IMR-90 (cell line): ENCODE measurements at regions not wholly inside any gene's neighbourhood (a gene's known extent, or its start where the extent isn't known, plus 50 kb on each side); places are given as distances from the start of the nearest gene placed in this dataset.

Experiments
- ATAC-seq: fragments of 200-7000 bp; cut with Tn5 transposase; 2 replicates; pipeline ENCODE4 v1.9.1; 2020; ENCODE audit warnings: low read depth, mild to moderate bottlenecking, moderate library complexity
- BruUV-seq: library from RNA; stranded (reverse); fragments of 400-500 nt; replicated peaks from 2 replicates; lab custom pipeline; 2021; lab: Mats Ljungman, UMichigan
- CTCF ChIA-PET: fragments of 300-600 bp; formaldehyde crosslinking; extraction: SDS; loops from one replicate; lab custom pipeline; 2021; ENCODE audit warnings: antibody characterized with exemption; lab: Yijun Ruan, JAX
- POLR2A ChIA-PET: fragments of 300-600 bp; sonication (Branson Sonifier 250); formaldehyde crosslinking; loops from one replicate; lab custom pipeline; 2022; ENCODE audit warnings: antibody characterized with exemption; ENCODE audit not compliant: unreplicated experiment; lab: Charles Lee
- DNase-seq: peaks from one replicate; pipeline ENCODE4 v3.0.0; 2013
- H2AFZ ChIP-seq: replicated peaks from 2 replicates; pipeline ENCODE3; 2013; ENCODE audit warnings: low read length, mild to moderate bottlenecking; ENCODE audit not compliant: poor library complexity
- H2AK5ac ChIP-seq: 2 replicates; pipeline ENCODE4 v1.6.1; 2013; ENCODE audit warnings: low read depth, low read length, inconsistent platforms
- H2AK9ac ChIP-seq: replicated peaks from 2 replicates; pipeline ENCODE3; 2013; ENCODE audit warnings: mild to moderate bottlenecking, low read depth, low read length, moderate library complexity; ENCODE audit not compliant: poor library complexity
- H2BK120ac ChIP-seq: 2 replicates; pipeline ENCODE4 v1.6.1; 2013; ENCODE audit warnings: low read depth, low read length, inconsistent platforms
- H2BK15ac ChIP-seq: 3 replicates; pipeline ENCODE4 v1.6.1; 2013; ENCODE audit warnings: low read depth, low read length, inconsistent platforms
- H2BK20ac ChIP-seq: 2 replicates; pipeline ENCODE4 v1.6.1; 2013; ENCODE audit warnings: low read depth, mild to moderate bottlenecking, inconsistent platforms, low read length, moderate library complexity
- H2BK5ac ChIP-seq: 2 replicates; pipeline ENCODE4 v1.6.1; 2013; ENCODE audit warnings: mild to moderate bottlenecking, low read depth, low read length, inconsistent platforms; ENCODE audit not compliant: poor library complexity, severe bottlenecking
- H3K14ac ChIP-seq: replicated peaks from 2 replicates; pipeline ENCODE4 v1.6.1; 2013; ENCODE audit warnings: low read depth, low read length, inconsistent platforms
- H3K18ac ChIP-seq: 2 replicates; pipeline ENCODE4 v1.6.1; 2013; ENCODE audit warnings: low read depth, low read length, control low read depth
- H3K23ac ChIP-seq: 2 replicates; pipeline ENCODE4 v1.6.1; 2013; ENCODE audit warnings: low read depth, low read length, inconsistent platforms
- H3K27ac ChIP-seq: 2 replicates; pipeline ENCODE4 v1.5.1; 2013; ENCODE audit warnings: mild to moderate bottlenecking, control low read depth, low read length; ENCODE audit not compliant: insufficient read depth
- H3K27me3 ChIP-seq: 2 replicates; pipeline ENCODE4 v1.6.1; 2013; ENCODE audit warnings: low read length; ENCODE audit not compliant: control insufficient read depth, insufficient read depth
- H3K36me3 ChIP-seq: 2 replicates; pipeline ENCODE4 v1.6.1; 2013; ENCODE audit warnings: low read length, mixed read lengths; ENCODE audit not compliant: control insufficient read depth, insufficient read depth
- H3K4ac ChIP-seq: 2 replicates; pipeline ENCODE4 v1.6.1; 2013; ENCODE audit warnings: low read depth, low read length, inconsistent platforms
- H3K4me1 ChIP-seq: 2 replicates; pipeline ENCODE4 v1.6.1; 2013; ENCODE audit warnings: low read length, mixed read lengths; ENCODE audit not compliant: control insufficient read depth, insufficient read depth
- H3K4me2 ChIP-seq: 2 replicates; pipeline ENCODE4 v1.6.1; 2013; ENCODE audit warnings: low read depth, mild to moderate bottlenecking, control low read depth, low read length, moderate library complexity
- H3K4me3 ChIP-seq: 2 replicates; pipeline ENCODE4 v1.5.1; 2013; ENCODE audit warnings: low read depth, mild to moderate bottlenecking, control low read depth, low read length, moderate library complexity; ENCODE audit not compliant: insufficient read depth
- H3K56ac ChIP-seq: 2 replicates; pipeline ENCODE4 v1.6.1; 2013; ENCODE audit warnings: low read length, inconsistent platforms; ENCODE audit not compliant: insufficient read depth; ENCODE audit errors: extremely low read depth
- H3K79me1 ChIP-seq, 2 experiments: 2 replicates each; pipeline ENCODE4 v1.6.1; 2013; ENCODE audit warnings: low read length in 2 of 2, inconsistent platforms in 1 of 2, low read depth in 1 of 2
- H3K9ac ChIP-seq: 2 replicates; pipeline ENCODE4 v1.6.1; 2013; ENCODE audit warnings: low read depth, low read length, control low read depth
- H3K9me1 ChIP-seq: 2 replicates; pipeline ENCODE4 v1.6.1; 2013; ENCODE audit warnings: low read length, inconsistent platforms; ENCODE audit not compliant: insufficient read depth
- H3K9me3 ChIP-seq: 2 replicates; pipeline ENCODE4 v1.6.1; 2013; ENCODE audit warnings: low read length; ENCODE audit not compliant: control insufficient read depth, insufficient read depth
- H4K20me1 ChIP-seq: 2 replicates; pipeline ENCODE4 v1.6.1; 2013; ENCODE audit warnings: low read length, inconsistent platforms; ENCODE audit not compliant: insufficient read depth
- H4K5ac ChIP-seq: 2 replicates; pipeline ENCODE4 v1.6.1; 2013; ENCODE audit warnings: mild to moderate bottlenecking, low read depth, low read length, control low read depth
- H4K8ac ChIP-seq, 2 experiments: 2 replicates each; pipeline ENCODE4 v1.6.1; 2013; ENCODE audit warnings: low read depth in 2 of 2, low read length in 2 of 2, control low read depth in 1 of 2, inconsistent platforms in 1 of 2
- H4K91ac ChIP-seq: 2 replicates; pipeline ENCODE4 v1.6.1; 2013; ENCODE audit warnings: low read depth, low read length, inconsistent platforms; ENCODE audit not compliant: insufficient read depth
- BHLHE40 ChIP-seq: fragments of 150-350 bp; IDR thresholded peaks from 2 replicates; pipeline ENCODE4 v1.6.1; 2016; ENCODE audit warnings: mild to moderate bottlenecking, low read depth, low read length
- CEBPB ChIP-seq: IDR thresholded peaks from 2 replicates; pipeline ENCODE4 v1.6.1; 2012; ENCODE audit warnings: low read depth, low read length, improper control_type of control experiment
- CHD1 ChIP-seq: IDR thresholded peaks from 2 replicates; pipeline ENCODE4 v1.6.1; 2012; ENCODE audit warnings: low read depth, low read length, improper control_type of control experiment
- CTCF ChIP-seq: conservative IDR thresholded peaks from 2 replicates; pipeline ENCODE4 v1.5.1; 2012; ENCODE audit warnings: mild to moderate bottlenecking, low read depth, low read length, improper control_type of control experiment
- ELK1 ChIP-seq: fragments of 150-350 bp; IDR thresholded peaks from 2 replicates; pipeline ENCODE4 v1.6.1; 2016; ENCODE audit warnings: low read depth, mild to moderate bottlenecking, low read length, moderate library complexity, borderline replicate concordance
- FOS ChIP-seq: fragments of 150-350 bp; IDR thresholded peaks from 2 replicates; pipeline ENCODE4 v1.6.1; 2016; ENCODE audit warnings: low read depth, low read length
- MAFK ChIP-seq: IDR thresholded peaks from 2 replicates; pipeline ENCODE4 v1.6.1; 2012; ENCODE audit warnings: low read depth, low read length, improper control_type of control experiment
- MAZ ChIP-seq: IDR thresholded peaks from 2 replicates; pipeline ENCODE4 v1.6.1; 2012; ENCODE audit warnings: low read depth, mild to moderate bottlenecking, low read length, improper control_type of control experiment, moderate library complexity, borderline replicate concordance
- MXI1 ChIP-seq: IDR thresholded peaks from 2 replicates; pipeline ENCODE4 v1.6.1; 2012; ENCODE audit warnings: low read depth, mild to moderate bottlenecking, low read length, moderate library complexity, borderline replicate concordance
- NFE2L2 ChIP-seq: fragments of 150-350 bp; IDR thresholded peaks from 2 replicates; pipeline ENCODE4 v1.6.1; 2016; ENCODE audit warnings: low read depth, mild to moderate bottlenecking, low read length
- POLR2A ChIP-seq: IDR thresholded peaks from 2 replicates; pipeline ENCODE4 v1.6.1; 2012; ENCODE audit warnings: mild to moderate bottlenecking, low read depth, low read length
- RAD21 ChIP-seq: IDR thresholded peaks from 2 replicates; pipeline ENCODE4 v1.6.1; 2012; ENCODE audit warnings: low read length, improper control_type of control experiment
- RCOR1 ChIP-seq: IDR thresholded peaks from 2 replicates; pipeline ENCODE4 v1.6.1; 2012; ENCODE audit warnings: mild to moderate bottlenecking, low read length, improper control_type of control experiment; ENCODE audit not compliant: insufficient replicate concordance
- RFX5 ChIP-seq: IDR thresholded peaks from 2 replicates; pipeline ENCODE4 v1.8.0; 2012; ENCODE audit warnings: low read depth, mild to moderate bottlenecking, low read length, moderate library complexity
- SMC3 ChIP-seq: fragments of 150-350 bp; IDR thresholded peaks from 2 replicates; pipeline ENCODE4 v1.6.1; 2016; ENCODE audit warnings: low read depth, mild to moderate bottlenecking, antibody characterized with exemption, low read length, moderate library complexity
- USF2 ChIP-seq: fragments of 150-350 bp; IDR thresholded peaks from 2 replicates; pipeline ENCODE4 v1.6.1; 2017; ENCODE audit warnings: mild to moderate bottlenecking, antibody characterized with exemption, low read length, low read depth
- WGBS, 2 experiments: methylation state at CpG; one replicate each; pipeline versions ENCODE4 v1.1.5 to v1.1.7; 2013; ENCODE audit warnings: missing lambda C conversion rate in 2 of 2; ENCODE audit not compliant: insufficient read length in 1 of 2; ENCODE audit errors: extremely low coverage in 2 of 2; 5-methylcytosine and 5-hydroxymethylcytosine counted together
- dilution Hi-C: fragments of 300-500 bp; cut with HindIII; formaldehyde crosslinking; loops from one replicate; pipeline ENCODE4 v1.14.3; 2018; ENCODE audit warnings: low sequenced_read_pairs; ENCODE audit not compliant: unreplicated experiment
- in situ Hi-C: fragments of 300-500 bp; cut with MboI; formaldehyde crosslinking; loops from 3 replicates; pipeline ENCODE4 v1.14.3; 2019; ENCODE audit warnings: low sequenced_read_pairs, inconsistent platforms, mixed read lengths
- intact Hi-C: fragments of 100-400 bp; cut with micrococcal nuclease; formaldehyde crosslinking; loops from 2 replicates; pipeline ENCODE4 v1.10.0; 2022

- POLR2A ChIA-PET, result no interaction called here
- ATAC-seq, result no peak
Measured at GRCh38 chr1:38516560-38516959, 343.0 kb downstream of the RRAGC start.

More at GRCh38 chr1:38516560-38516959, 343.0 kb downstream of the RRAGC start:
- no peaks in the 10 kb centered on the region for H3K27me3 ChIP-seq
- H3K4me3 ChIP-seq, result no peak overlapping the region
- H3K36me3 ChIP-seq, result no peaks in the 10 kb centered on the region
- TF ChIP-seq USF2, result no peak
- TF ChIP-seq CEBPB, result no peak
- no peak for TF ChIP-seq NFE2L2
- TF ChIP-seq CTCF, result no peak
- no peak for TF ChIP-seq RFX5
- no peak for TF ChIP-seq SMC3
- TF ChIP-seq MAZ, result no peak
- TF ChIP-seq ELK1, result no peak
- no peak for TF ChIP-seq RAD21
- TF ChIP-seq POLR2A, result no peak
- TF ChIP-seq CHD1, result no peak
- TF ChIP-seq FOS, result no peak
- TF ChIP-seq MAFK, result no peak
- no peak for TF ChIP-seq RCOR1
- no peak for TF ChIP-seq MXI1
- TF ChIP-seq BHLHE40, result no peak
- H2BK120ac ChIP-seq, result no peak overlapping the region
- H3K9ac ChIP-seq, result no peak overlapping the region
- H2BK15ac ChIP-seq, result no peak overlapping the region
- no peaks in the 10 kb centered on the region for H3K79me1 ChIP-seq
- H3K56ac ChIP-seq, result no peak overlapping the region
- H3K9me3 ChIP-seq, result no peaks in the 10 kb centered on the region
- H2AK5ac ChIP-seq, result no peak overlapping the region
- no peak overlapping the region for H2AFZ ChIP-seq
- no CpG with 5 or more reads among the region's 2 CpGs for WGBS, 2 experiments
- H3K14ac ChIP-seq, result no peak overlapping the region
- H3K23ac ChIP-seq, result no peak overlapping the region
- no peak overlapping the region for H2BK20ac ChIP-seq
- no peak overlapping the region for H4K91ac ChIP-seq
- no peaks in the 10 kb centered on the region for H4K20me1 ChIP-seq
- H3K9me1 ChIP-seq, result no peaks in the 10 kb centered on the region
- no peak overlapping the region for H3K4me2 ChIP-seq
- BruUV-seq, result no TSS peak
- CTCF ChIA-PET, result no interaction called here
- no peak overlapping the region for H3K27ac ChIP-seq
- H3K4me1 ChIP-seq, result no peaks in the 10 kb centered on the region
- no peak overlapping the region for H2AK9ac ChIP-seq
- intact Hi-C loops, result no loop called here
- no peak for DNase-seq
- H3K4ac ChIP-seq, result no peak overlapping the region
- dilution Hi-C loops, result no loop called here
- H3K18ac ChIP-seq, result no peak overlapping the region
- no peak overlapping the region for H2BK5ac ChIP-seq
- no peak overlapping the region for H4K5ac ChIP-seq
- no peak overlapping the region for H4K8ac ChIP-seq
- in situ Hi-C loops, result no loop called here
